K562 (cell line): ENCODE measurements at regions not wholly inside any gene's neighbourhood (a gene's known extent, or its start where the extent isn't known, plus 50 kb on each side); places are given as distances from the start of the nearest gene placed in this dataset.
"Not testable (repeated sequence)": the region's sequence is repeated elsewhere in the genome, so short reads cannot be mapped to it uniquely, and the experiment has no call there.

Source experiments
- ATAC-seq: fragments of 200-7000 bp; cut with Tn5 transposase; 3 replicates; pipeline ENCODE4 v1.9.1; 2020; ENCODE audit warnings: moderate library complexity
- BruUV-seq: library from RNA; stranded (reverse); fragments of 400-500 nt; replicated peaks from 2 replicates; lab custom pipeline; 2021; lab: Mats Ljungman, UMichigan
- CTCF ChIA-PET: fragments of 300-600 bp; formaldehyde crosslinking; extraction: SDS; loops from one replicate; lab custom pipeline; 2021; ENCODE audit warnings: low intra/inter-chr PET ratio; lab: Yijun Ruan, JAX
- POLR2A ChIA-PET: fragments of 300-600, 350-650 bp; sonication (Branson Sonifier 250); formaldehyde crosslinking; extraction: SDS; loops from one replicate; lab custom pipeline; 2021; ENCODE audit warnings: antibody characterized with exemption, inconsistent platforms; lab: Yijun Ruan, JAX
- DNase-seq, 4 experiments: peaks; one replicate each; pipeline versions ENCODE4 v3.0.0 to v3.0.0-alpha.2; 2011 to 2018; ENCODE audit warnings: low spot score in 3 of 4, mixed read lengths in 3 of 4; ENCODE audit errors: extremely low read depth in 1 of 4
- FAIRE-seq: peaks from 2 replicates; lab custom pipeline; 2011; peaks lifted over from hg19 to GRCh38; lab: Jason Lieb, UNC
- H2AFZ ChIP-seq: 2 replicates; pipeline ENCODE4 v1.6.0; 2011; ENCODE audit warnings: low read depth, low read length, control low read depth, inconsistent platforms
- H3K27ac ChIP-seq: fragments of 200-600 bp; 3 replicates; pipeline ENCODE4 v1.8.0; 2011; ENCODE audit warnings: low read depth, mild to moderate bottlenecking, control low read depth, inconsistent platforms, low read length, moderate library complexity, mixed read lengths; ENCODE audit errors: extremely low read depth
- H3K27me3 ChIP-seq, 2 experiments: fragments of 300-600 bp in 1 of 2; 2 replicates in 1 of 2; 3 replicates in 1 of 2; pipeline versions ENCODE4 v1.6.0 to v1.8.0; 2011; ENCODE audit warnings: inconsistent platforms in 2 of 2, low read length in 2 of 2, mild to moderate bottlenecking in 1 of 2, mixed read lengths in 1 of 2, moderate library complexity in 1 of 2; ENCODE audit not compliant: control insufficient read depth in 2 of 2, insufficient read depth in 2 of 2
- H3K36me3 ChIP-seq: fragments of 300-600 bp; 3 replicates; pipeline ENCODE4 v1.8.0; 2011; ENCODE audit warnings: mild to moderate bottlenecking, low read length, inconsistent platforms; ENCODE audit not compliant: control insufficient read depth, insufficient read depth
- H3K4me1 ChIP-seq, 2 experiments: fragments of 200-600 bp in 1 of 2; replicated peaks in 1 of 2; 2 replicates in 1 of 2; 3 replicates in 1 of 2; pipeline versions ENCODE4 v1.5.1 to v1.8.0; 2011; ENCODE audit warnings: inconsistent platforms in 2 of 2, low read length in 2 of 2, mild to moderate bottlenecking in 1 of 2, mixed read lengths in 1 of 2, moderate library complexity in 1 of 2; ENCODE audit not compliant: control insufficient read depth in 2 of 2, insufficient read depth in 2 of 2
- H3K4me2 ChIP-seq: 2 replicates; pipeline ENCODE4 v1.6.1; 2011; ENCODE audit warnings: low read length, control low read depth, inconsistent platforms, mixed read lengths; ENCODE audit not compliant: insufficient read depth
- H3K4me3 ChIP-seq: fragments of 200-600 bp; sonication (generic), shearing (Covaris generic); 2 replicates; pipeline ENCODE4 v1.5.1; 2016; ENCODE audit warnings: control low read depth, inconsistent platforms
- H3K79me2 ChIP-seq: fragments of 200-600 bp; 3 replicates; pipeline ENCODE4 v1.8.0; 2011; ENCODE audit warnings: low read length, inconsistent platforms; ENCODE audit not compliant: control insufficient read depth, insufficient read depth
- H3K9ac ChIP-seq, 2 experiments: 2 replicates each; pipeline versions ENCODE4 v1.6.0 to v1.6.1; 2011; ENCODE audit warnings: low read depth in 2 of 2, low read length in 2 of 2, control low read depth in 1 of 2, inconsistent platforms in 1 of 2, mild to moderate bottlenecking in 1 of 2, mixed read lengths in 1 of 2; ENCODE audit not compliant: insufficient read depth in 1 of 2
- H3K9me1 ChIP-seq: one replicate; pipeline ENCODE4 v1.6.0; 2011; ENCODE audit warnings: inconsistent platforms, mild to moderate bottlenecking, low read length, moderate library complexity; ENCODE audit not compliant: control insufficient read depth, insufficient read depth
- H3K9me3 ChIP-seq: replicated peaks from 2 replicates; pipeline ENCODE4 v1.5.1; 2011; ENCODE audit warnings: low read depth, low read length, inconsistent platforms; ENCODE audit not compliant: control insufficient read depth, insufficient read depth
- H4K20me1 ChIP-seq: replicated peaks from 2 replicates; pipeline ENCODE4 v1.6.1; 2011; ENCODE audit warnings: low read length, inconsistent platforms, mixed read lengths; ENCODE audit not compliant: control insufficient read depth, insufficient read depth
- ZFP36 ChIP-seq: fragments of 150-350 bp; IDR thresholded peaks from 2 replicates; pipeline ENCODE4 v1.6.1; 2018; ENCODE audit warnings: low read length, low read depth; ENCODE audit not compliant: partially characterized antibody
- whole genome bisulfite sequencing: fragments of 100-300 bp; shearing (Covaris generic); methylation state at CpG from one replicate; pipeline ENCODE4 v1.1.6; 2016; ENCODE audit warnings: low coverage, mixed read lengths; ENCODE audit not compliant: insufficient coverage; ENCODE audit errors: missing lambda C conversion rate; 5-methylcytosine and 5-hydroxymethylcytosine counted together
- in situ Hi-C: fragments of 300-500 bp; cut with MboI; formaldehyde crosslinking; loops from 4 replicates; pipeline ENCODE4 v1.15.0; 2018; ENCODE audit warnings: inconsistent platforms, mixed read lengths
- intact Hi-C: fragments of 100-400 bp; cut with micrococcal nuclease; formaldehyde crosslinking; loops from 2 replicates; pipeline ENCODE4 v1.14.2; 2022

GRCh38 chr5:117604845-117605244 is 1030.2 kb upstream of the SEMA6A start:
- Histone ChIP-seq H3K36me3 (no peaks in the 10 kb centered on the region), H3K4me2 (no peak overlapping the region)
- no peak for FAIRE-seq
- no peak for TF ChIP-seq ZFP36
- TF ChIP-seq, all 486 proteins: peak for 0
- in situ Hi-C loops (no loop called here), intact Hi-C loops (no loop called here)
- Histone ChIP-seq H2AFZ (no peak overlapping the region), H3K9me3 (no peaks in the 10 kb centered on the region), H3K79me2 (no peaks in the 10 kb centered on the region), H3K9me1 (no peaks in the 10 kb centered on the region), H3K4me1 (no peaks in the 10 kb centered on the region), H3K27me3 (no peaks in the 10 kb centered on the region), H4K20me1 (no peaks in the 10 kb centered on the region), H3K27ac (no peak overlapping the region), H3K9ac (no peak overlapping the region), H3K4me3 (no peak overlapping the region)
- CTCF ChIA-PET = no interaction called here
- no peak for ATAC-seq
- WGBS = 0% methylated on average over 2 of the region's 2 CpGs
- BruUV-seq = no TSS peak
- DNase-seq = no peak
- POLR2A ChIA-PET = no interaction called here

GRCh38 chr5:117599811-117600210 is 1025.2 kb upstream of the SEMA6A start:
- CTCF ChIA-PET, H3K4me3 ChIP-seq, FAIRE-seq, ATAC-seq, H3K36me3 ChIP-seq, H2AFZ ChIP-seq, POLR2A ChIA-PET, H3K4me2 ChIP-seq, DNase-seq, H4K20me1 ChIP-seq, H3K9me1 ChIP-seq, BruUV-seq, H3K27me3 ChIP-seq, intact Hi-C loops, in situ Hi-C loops, H3K79me2 ChIP-seq, H3K9me3 ChIP-seq, H3K27ac ChIP-seq, H3K4me1 ChIP-seq, H3K9ac ChIP-seq: not testable (repeated sequence)
- 0% methylated on average over 5 of the region's 36 CpGs for WGBS
